ENCODE measurements at regions not wholly inside any gene's neighbourhood (a gene's known extent, or its start where the extent isn't known, plus 50 kb on each side); places are given as distances from the start of the nearest gene placed in this dataset.

DNA sequence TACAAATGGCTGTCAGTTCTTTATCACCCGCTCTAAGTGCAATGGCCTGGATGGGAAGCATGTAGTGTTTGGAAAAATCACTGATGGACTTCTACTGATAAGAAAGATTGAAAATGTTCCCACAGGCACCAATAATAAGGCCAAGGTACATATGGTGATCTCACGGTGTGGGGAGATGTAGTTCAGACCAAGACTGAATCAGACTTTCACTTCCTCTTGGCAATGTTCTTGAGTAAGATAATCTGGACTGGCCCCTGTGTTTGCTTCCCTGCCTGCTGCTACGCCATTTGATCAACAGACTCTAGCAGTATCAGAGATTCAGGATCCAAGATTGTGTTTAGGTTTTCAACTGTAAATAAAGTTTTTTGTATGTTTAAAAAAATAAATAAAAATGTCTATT is 682.2 kb upstream of the AMOT start:
- TF ChIP-seq POLR2A (IDR thresholded peaks at IDR 0.05; ENCODE audit: low read length) (no peak), GATA1 (IDR thresholded peaks at IDR 0.05; ENCODE audit: low read depth, low read length) (no peak)

All from erythroblast (primary cell).